ENCODE measurements at regions not wholly inside any gene's neighbourhood (a gene's known extent, or its start where the extent isn't known, plus 50 kb on each side); places are given as distances from the start of the nearest gene placed in this dataset.

- Histone ChIP-seq H3K4me3 (ENCODE audit: insufficient read depth in 1 of 2, low read depth in 1 of 2, low read length in 2 of 2) (no peak overlapping the region), H2BK15ac (ENCODE audit: low read depth, poor library complexity, severe bottlenecking) (no peak overlapping the region), H2AFZ (ENCODE audit: low read depth, low read length) (no peak overlapping the region), H4K91ac (ENCODE audit: low read length) (no peak overlapping the region), H3K23ac (ENCODE audit: low read length in 2 of 2) (no peak overlapping the region), H3K9me3 (ENCODE audit: control insufficient read depth, low read length) (peaks cover 2% of the 10 kb centered on the region), H3K18ac (ENCODE audit: low read depth in 1 of 2, low read length in 2 of 2) (no peak overlapping the region), H2BK12ac (ENCODE audit: low read length in 2 of 2) (no peak overlapping the region), H3K14ac (ENCODE audit: low read length in 2 of 2) (no peak overlapping the region), H3K27ac (ENCODE audit: low read length, poor library complexity, severe bottlenecking) (no peak overlapping the region), H4K8ac (ENCODE audit: low read length) (no peak overlapping the region), H2BK120ac (ENCODE audit: low read depth, low read length) (no peak overlapping the region), H3K9ac (ENCODE audit: low read length) (no peak overlapping the region), H2BK5ac (ENCODE audit: low read depth, low read length, poor library complexity, severe bottlenecking) (no peak overlapping the region), H3K79me1 (replicated peaks; ENCODE audit: low read length, poor library complexity, severe bottlenecking) (no peaks in the 10 kb centered on the region), H3K27me3 (ENCODE audit: control insufficient read depth in 1 of 2, insufficient read depth in 1 of 2, low read length in 2 of 2) (no peaks in the 10 kb centered on the region), H3K4me1 (ENCODE audit: control insufficient read depth, insufficient read depth, low read depth, low read length) (no peaks in the 10 kb centered on the region), H3K4me2 (ENCODE audit: low read length, poor library complexity, severe bottlenecking) (no peak overlapping the region), H3K36me3 (ENCODE audit: control insufficient read depth in 1 of 2, insufficient read depth in 2 of 2, low read depth in 1 of 2, low read length in 2 of 2) (no peaks in the 10 kb centered on the region), H2AK5ac (ENCODE audit: low read length, severe bottlenecking) (no peak overlapping the region), H3K4ac (ENCODE audit: low read depth in 1 of 2, low read length in 2 of 2) (no peak overlapping the region)
- no peak for DNase-seq
- 74% methylated on average over 4 of the region's 6 CpGs for WGBS
Measured at GRCh38 chr6:23611776-23612381, 514.1 kb upstream of the NRSN1 start.

- no peak overlapping the region for H3K4me3 ChIP-seq (ENCODE audit: insufficient read depth in 1 of 2, low read depth in 1 of 2, low read length in 2 of 2)
- no peak overlapping the region for H2BK5ac ChIP-seq (ENCODE audit: low read depth, low read length, poor library complexity, severe bottlenecking)
- no peaks in the 10 kb centered on the region for H3K79me1 ChIP-seq (replicated peaks; ENCODE audit: low read length, poor library complexity, severe bottlenecking)
- H2AFZ ChIP-seq (ENCODE audit: low read depth, low read length), result no peak overlapping the region
- H3K27me3 ChIP-seq (ENCODE audit: control insufficient read depth in 1 of 2, insufficient read depth in 1 of 2, low read length in 2 of 2), result no peaks in the 10 kb centered on the region
- peaks cover 2% of the 10 kb centered on the region for H3K9me3 ChIP-seq (ENCODE audit: control insufficient read depth, low read length)
- no peak overlapping the region for H2AK5ac ChIP-seq (ENCODE audit: low read length, severe bottlenecking)
- no peak overlapping the region for H2BK120ac ChIP-seq (ENCODE audit: low read depth, low read length)
- no peaks in the 10 kb centered on the region for H3K4me1 ChIP-seq (ENCODE audit: control insufficient read depth, insufficient read depth, low read depth, low read length)
- H3K27ac ChIP-seq (ENCODE audit: low read length, poor library complexity, severe bottlenecking), result no peak overlapping the region
- H4K8ac ChIP-seq (ENCODE audit: low read length), result no peak overlapping the region
- H3K14ac ChIP-seq (ENCODE audit: low read length in 2 of 2), result no peak overlapping the region
- H3K4me2 ChIP-seq (ENCODE audit: low read length, poor library complexity, severe bottlenecking), result no peak overlapping the region
- no peak for DNase-seq
- no peak overlapping the region for H3K18ac ChIP-seq (ENCODE audit: low read depth in 1 of 2, low read length in 2 of 2)
- no peaks in the 10 kb centered on the region for H3K36me3 ChIP-seq (ENCODE audit: control insufficient read depth in 1 of 2, insufficient read depth in 2 of 2, low read depth in 1 of 2, low read length in 2 of 2)
- no peak overlapping the region for H2BK12ac ChIP-seq (ENCODE audit: low read length in 2 of 2)
- H4K91ac ChIP-seq (ENCODE audit: low read length), result no peak overlapping the region
- no peak overlapping the region for H2BK15ac ChIP-seq (ENCODE audit: low read depth, poor library complexity, severe bottlenecking)
- no peak overlapping the region for H3K4ac ChIP-seq (ENCODE audit: low read depth in 1 of 2, low read length in 2 of 2)
- no peak overlapping the region for H3K23ac ChIP-seq (ENCODE audit: low read length in 2 of 2)
- H3K9ac ChIP-seq (ENCODE audit: low read length), result no peak overlapping the region
Measured at GRCh38 chr6:23618366-23618765, 507.6 kb upstream of the NRSN1 start.

DNA sequence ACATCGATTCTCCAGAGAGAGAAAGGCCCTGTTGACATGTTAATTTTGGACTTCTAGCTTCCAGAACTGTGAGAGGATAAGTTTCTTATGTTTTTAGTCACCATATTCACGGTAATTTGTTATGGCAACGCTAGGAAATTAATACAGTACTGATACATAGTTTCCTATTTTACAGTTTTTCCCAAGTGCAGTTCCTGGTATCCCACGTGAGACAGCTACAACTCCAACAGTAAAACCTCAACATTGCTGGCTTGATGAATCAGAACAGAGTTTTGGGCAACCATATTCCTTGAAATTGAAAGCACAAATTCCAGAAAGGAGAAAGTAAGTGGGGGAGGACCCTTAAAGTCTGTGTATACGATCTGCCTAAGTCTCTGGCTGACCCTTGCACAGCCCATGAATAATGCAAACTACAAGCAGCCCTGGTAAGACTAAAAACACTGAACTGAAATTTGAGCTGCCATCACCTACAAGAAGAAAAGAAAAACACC is 505.1 kb upstream of the NRSN1 start:
- Histone ChIP-seq H2BK120ac (ENCODE audit: low read depth, low read length) (no peak overlapping the region), H3K14ac (ENCODE audit: low read length in 2 of 2) (no peak overlapping the region)

GRCh38 chr6:23630726-23631635 is 495.0 kb upstream of the NRSN1 start:
- Histone ChIP-seq H2BK120ac (ENCODE audit: low read depth, low read length) (no peak overlapping the region), H3K9ac (ENCODE audit: low read length) (no peak overlapping the region), H2BK5ac (ENCODE audit: low read depth, low read length, poor library complexity, severe bottlenecking) (no peak overlapping the region), H2BK15ac (ENCODE audit: low read depth, poor library complexity, severe bottlenecking) (no peak overlapping the region), H3K4ac (ENCODE audit: low read depth in 1 of 2, low read length in 2 of 2) (no peak overlapping the region), H3K4me3 (ENCODE audit: insufficient read depth in 1 of 2, low read depth in 1 of 2, low read length in 2 of 2) (no peak overlapping the region), H3K36me3 (ENCODE audit: control insufficient read depth in 1 of 2, insufficient read depth in 2 of 2, low read depth in 1 of 2, low read length in 2 of 2) (no peaks in the 10 kb centered on the region), H3K18ac (ENCODE audit: low read depth in 1 of 2, low read length in 2 of 2) (no peak overlapping the region), H3K23ac (ENCODE audit: low read length in 2 of 2) (no peak overlapping the region), H3K4me1 (ENCODE audit: control insufficient read depth, insufficient read depth, low read depth, low read length) (no peaks in the 10 kb centered on the region), H3K27me3 (ENCODE audit: control insufficient read depth in 1 of 2, insufficient read depth in 1 of 2, low read length in 2 of 2) (no peaks in the 10 kb centered on the region), H2BK12ac (ENCODE audit: low read length in 2 of 2) (no peak overlapping the region), H3K27ac (ENCODE audit: low read length, poor library complexity, severe bottlenecking) (no peak overlapping the region), H4K8ac (ENCODE audit: low read length) (no peak overlapping the region), H3K4me2 (ENCODE audit: low read length, poor library complexity, severe bottlenecking) (no peak overlapping the region), H3K79me1 (replicated peaks; ENCODE audit: low read length, poor library complexity, severe bottlenecking) (no peaks in the 10 kb centered on the region), H2AK5ac (ENCODE audit: low read length, severe bottlenecking) (no peak overlapping the region), H3K9me3 (ENCODE audit: control insufficient read depth, low read length) (no peaks in the 10 kb centered on the region), H2AFZ (ENCODE audit: low read depth, low read length) (no peak overlapping the region), H4K91ac (ENCODE audit: low read length) (no peak overlapping the region), H3K14ac (ENCODE audit: low read length in 2 of 2) (no peak overlapping the region)
- WGBS, result 74% methylated on average over 3 of the region's 6 CpGs
- no peak for DNase-seq

More for the DNA sequence above, 505.1 kb upstream of the NRSN1 start:
- Histone ChIP-seq H2BK5ac (ENCODE audit: low read depth, low read length, poor library complexity, severe bottlenecking) (no peak overlapping the region), H3K18ac (ENCODE audit: low read depth in 1 of 2, low read length in 2 of 2) (no peak overlapping the region), H3K23ac (ENCODE audit: low read length in 2 of 2) (no peak overlapping the region), H3K4me3 (ENCODE audit: insufficient read depth in 1 of 2, low read depth in 1 of 2, low read length in 2 of 2) (no peak overlapping the region), H3K36me3 (ENCODE audit: control insufficient read depth in 1 of 2, insufficient read depth in 2 of 2, low read depth in 1 of 2, low read length in 2 of 2) (no peaks in the 10 kb centered on the region), H3K79me1 (replicated peaks; ENCODE audit: low read length, poor library complexity, severe bottlenecking) (no peaks in the 10 kb centered on the region), H4K8ac (ENCODE audit: low read length) (no peak overlapping the region), H3K9ac (ENCODE audit: low read length) (peak overlapping the region; percentile 28), H3K4me2 (ENCODE audit: low read length, poor library complexity, severe bottlenecking) (no peak overlapping the region), H2BK15ac (ENCODE audit: low read depth, poor library complexity, severe bottlenecking) (no peak overlapping the region), H2AFZ (ENCODE audit: low read depth, low read length) (no peak overlapping the region), H3K27me3 (ENCODE audit: control insufficient read depth in 1 of 2, insufficient read depth in 1 of 2, low read length in 2 of 2) (no peaks in the 10 kb centered on the region), H4K91ac (ENCODE audit: low read length) (no peak overlapping the region), H3K4me1 (ENCODE audit: control insufficient read depth, insufficient read depth, low read depth, low read length) (no peaks in the 10 kb centered on the region), H2AK5ac (ENCODE audit: low read length, severe bottlenecking) (no peak overlapping the region), H3K9me3 (ENCODE audit: control insufficient read depth, low read length) (no peaks in the 10 kb centered on the region), H2BK12ac (ENCODE audit: low read length in 2 of 2) (no peak overlapping the region), H3K27ac (ENCODE audit: low read length, poor library complexity, severe bottlenecking) (no peak overlapping the region), H3K4ac (ENCODE audit: low read depth in 1 of 2, low read length in 2 of 2) (no peak overlapping the region)
- DNase-seq, result peak; percentile 28
- 56% methylated on average over 5 of the region's 5 CpGs for WGBS
